Activated CD4-positive, alpha-beta memory T cell treated with anti-CD3 and anti-CD28 coated beads, Interleukin-2, amount 10 ng/mL, durations not matched to agents 7 days and 5 days (primary cell): ENCODE measurements at regions not wholly inside any gene's neighbourhood (a gene's known extent, or its start where the extent isn't known, plus 50 kb on each side); places are given as distances from the start of the nearest gene placed in this dataset.

Source experiments
- CTCF ChIA-PET: fragments of 350-600 bp; sonication (Branson Sonifier 250); formaldehyde crosslinking; loops from one replicate; lab custom pipeline; 2021; ENCODE audit warnings: antibody characterized with exemption, inconsistent platforms; lab: Charles Lee
- POLR2A ChIA-PET: fragments of 350-600 bp; sonication (Branson Sonifier 250); formaldehyde crosslinking; loops from one replicate; lab custom pipeline; 2021; ENCODE audit warnings: antibody characterized with exemption; lab: Charles Lee
- DNase-seq: peaks from one replicate; pipeline ENCODE4 v3.0.0-alpha.2; 2020
- H3K27ac Mint-ChIP-seq: one replicate; pipeline ENCODE4 v1.8.0; 2021; ENCODE audit warnings: mild to moderate bottlenecking, mixed read lengths
- H3K27me3 Mint-ChIP-seq: one replicate; pipeline ENCODE4 v1.8.0; 2021; ENCODE audit warnings: mixed read lengths
- H3K36me3 Mint-ChIP-seq: one replicate; pipeline ENCODE4 v1.8.0; 2021; ENCODE audit warnings: low read depth, mixed read lengths
- H3K4me1 Mint-ChIP-seq: one replicate; pipeline ENCODE4 v1.8.0; 2021; ENCODE audit warnings: mixed read lengths
- H3K4me3 Mint-ChIP-seq: one replicate; pipeline ENCODE4 v1.8.0; 2021; ENCODE audit warnings: mild to moderate bottlenecking, mixed read lengths
- H3K9me3 Mint-ChIP-seq: one replicate; pipeline ENCODE4 v1.8.0; 2021; ENCODE audit warnings: mixed read lengths

DNA sequence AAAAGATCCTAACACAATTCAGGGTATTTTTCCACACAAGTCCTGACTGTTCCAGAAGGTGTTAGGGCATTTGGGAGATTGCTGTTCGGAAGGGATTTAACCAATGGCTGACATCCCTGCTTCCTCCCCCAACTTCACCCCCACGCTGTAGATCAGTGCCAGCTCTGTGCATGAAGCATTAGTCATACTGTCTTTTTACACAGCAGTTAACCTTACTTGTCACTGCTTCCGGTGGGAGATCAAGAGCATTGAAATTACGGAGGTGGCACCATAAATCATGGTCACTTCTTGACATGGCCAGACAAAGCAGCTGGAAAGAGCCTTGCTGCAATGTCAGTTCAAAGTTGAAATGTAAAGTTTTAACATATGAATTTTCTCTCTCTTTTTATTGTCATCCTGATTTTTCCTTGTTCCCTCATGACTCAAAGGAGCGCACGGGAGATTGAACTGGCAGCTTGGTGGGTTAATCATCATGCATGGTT lies 70.2 kb downstream of the HRH4 start:
- Mint-ChIP-seq H3K9me3 (no peaks in the 10 kb centered on the region), H3K36me3 (no peaks in the 10 kb centered on the region), H3K27me3 (peaks cover 23% of the 10 kb centered on the region), H3K27ac (no peak overlapping the region), H3K4me3 (no peak overlapping the region), H3K4me1 (no peaks in the 10 kb centered on the region)
- POLR2A ChIA-PET: no interaction called here
- no peak for DNase-seq
- CTCF ChIA-PET: no interaction called here

DNA sequence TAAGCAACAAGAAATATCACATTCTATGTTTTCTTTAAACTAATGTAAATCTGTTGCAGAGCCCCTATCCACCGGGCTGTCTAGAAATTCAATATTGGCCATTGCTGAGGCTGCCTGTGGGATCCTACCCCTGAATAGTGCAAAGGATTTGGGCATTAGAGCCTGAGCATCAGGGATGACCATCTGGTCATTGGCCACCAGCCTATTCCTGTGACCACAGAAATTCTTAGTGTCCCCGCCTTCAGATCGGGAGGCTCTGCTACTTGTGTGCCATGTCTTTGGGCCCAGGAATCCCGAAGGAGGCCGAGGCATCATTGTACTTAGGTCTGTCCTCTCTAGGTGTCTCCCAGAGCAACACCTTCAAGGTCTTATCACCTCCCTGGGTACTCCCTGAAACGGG lies 73.8 kb downstream of the HRH4 start:
- Mint-ChIP-seq H3K36me3 (no peaks in the 10 kb centered on the region), H3K27ac (no peak overlapping the region), H3K9me3 (no peaks in the 10 kb centered on the region), H3K27me3 (peaks cover 40% of the 10 kb centered on the region), H3K4me1 (no peaks in the 10 kb centered on the region), H3K4me3 (no peak overlapping the region)
- ChIA-PET POLR2A (no interaction called here), CTCF (no interaction called here)
- no peak for DNase-seq

DNA sequence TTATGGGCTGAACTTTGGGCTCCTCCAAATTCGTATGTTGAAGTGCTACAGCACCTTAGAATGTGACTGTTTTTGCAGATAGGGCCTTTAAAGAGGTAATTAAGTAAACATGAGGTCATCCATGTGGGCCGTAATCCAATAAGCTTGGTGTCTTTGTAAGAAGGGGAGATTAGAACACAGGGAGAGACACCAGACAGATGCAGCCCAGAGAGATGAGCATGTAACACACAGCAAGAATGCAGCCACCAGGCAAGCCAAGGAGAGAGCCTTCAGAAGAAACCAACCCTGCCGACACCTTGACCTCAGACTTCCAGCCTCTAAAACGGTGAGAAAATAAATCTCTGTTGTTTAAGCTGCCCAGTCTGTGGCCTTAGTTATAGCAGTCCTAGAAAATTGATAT lies 74.3 kb downstream of the HRH4 start:
- POLR2A ChIA-PET: no interaction called here
- CTCF ChIA-PET: no interaction called here
- no peaks in the 10 kb centered on the region for H3K36me3 Mint-ChIP-seq
- H3K27ac Mint-ChIP-seq: no peak overlapping the region
- no peaks in the 10 kb centered on the region for H3K4me1 Mint-ChIP-seq
- no peaks in the 10 kb centered on the region for H3K9me3 Mint-ChIP-seq
- DNase-seq: no peak
- peaks cover 39% of the 10 kb centered on the region for H3K27me3 Mint-ChIP-seq
- no peak overlapping the region for H3K4me3 Mint-ChIP-seq

DNA sequence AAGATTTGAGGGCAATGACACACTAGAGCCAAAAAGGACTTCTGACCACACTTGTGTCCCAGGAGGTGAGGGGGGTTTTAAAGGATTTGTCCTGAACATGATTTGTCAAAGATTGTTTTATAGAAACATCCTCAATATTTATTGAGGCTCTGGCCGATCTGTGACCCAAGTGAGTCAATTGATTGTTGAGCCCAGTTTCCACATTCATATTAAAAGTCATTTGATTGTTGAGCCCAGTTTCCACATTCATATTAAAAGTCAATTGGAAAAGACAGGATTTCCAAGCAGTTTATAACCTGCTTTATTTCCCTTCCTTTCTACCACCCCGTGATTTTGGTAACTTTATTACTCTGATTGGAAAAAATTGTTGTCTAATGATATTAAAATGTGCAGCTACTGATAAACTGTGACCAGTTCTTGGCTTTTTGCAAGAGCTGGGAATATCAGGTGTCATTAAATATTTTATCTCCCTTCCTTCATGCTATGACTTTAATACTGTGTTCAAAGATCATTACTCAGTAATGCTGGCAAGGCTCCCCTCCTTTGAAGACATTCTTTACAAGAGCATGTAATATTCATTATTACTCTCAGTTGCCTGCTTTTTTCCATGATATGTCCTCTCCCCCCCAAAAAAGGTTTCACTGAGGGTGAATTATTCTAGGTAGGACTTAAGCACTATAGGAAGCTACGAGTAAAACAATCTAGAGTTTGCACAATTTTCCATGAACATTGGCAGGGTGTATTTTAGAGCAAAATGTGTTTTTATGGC lies 75.3 kb downstream of the HRH4 start:
- H3K4me3 Mint-ChIP-seq: no peak overlapping the region
- no peaks in the 10 kb centered on the region for H3K4me1 Mint-ChIP-seq
- H3K27ac Mint-ChIP-seq: no peak overlapping the region
- ChIA-PET POLR2A (no interaction called here), CTCF (interaction anchor here (1.2 kb wide), 1 partner anchor 21 kb away, joined by 3 read pairs; no protein-coding TSS in a partner anchor)
- H3K9me3 Mint-ChIP-seq: no peaks in the 10 kb centered on the region
- H3K27me3 Mint-ChIP-seq: peaks cover 34% of the 10 kb centered on the region
- no peak for DNase-seq
- H3K36me3 Mint-ChIP-seq: no peaks in the 10 kb centered on the region

DNA sequence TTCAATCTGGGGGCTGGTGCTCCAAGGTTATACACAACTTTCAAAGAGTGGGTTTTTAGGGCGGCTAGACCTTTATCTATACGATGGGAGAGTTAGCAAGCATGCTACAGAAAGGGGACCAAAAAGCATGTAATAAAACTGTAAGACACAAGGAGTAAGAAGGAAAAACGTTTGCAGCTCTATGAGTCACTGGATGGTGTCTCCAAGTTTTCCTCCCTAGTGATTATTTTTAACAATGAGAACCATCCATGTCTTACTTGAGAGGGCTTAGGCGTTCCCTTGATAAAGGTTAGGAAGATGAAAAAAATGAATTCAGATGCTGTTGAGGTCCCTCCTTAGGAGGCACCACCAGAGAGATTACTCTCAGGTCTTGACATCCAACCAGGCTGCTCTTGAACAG lies 75.9 kb downstream of the HRH4 start:
- no peak overlapping the region for H3K4me3 Mint-ChIP-seq
- POLR2A ChIA-PET: no interaction called here
- H3K36me3 Mint-ChIP-seq: no peaks in the 10 kb centered on the region
- H3K27ac Mint-ChIP-seq: no peak overlapping the region
- H3K9me3 Mint-ChIP-seq: no peaks in the 10 kb centered on the region
- CTCF ChIA-PET: interaction anchor here (1.2 kb wide), 1 partner anchor 22 kb away, joined by 3 read pairs; no protein-coding TSS in a partner anchor
- H3K4me1 Mint-ChIP-seq: no peaks in the 10 kb centered on the region
- DNase-seq: no peak
- H3K27me3 Mint-ChIP-seq: peaks cover 34% of the 10 kb centered on the region

DNA sequence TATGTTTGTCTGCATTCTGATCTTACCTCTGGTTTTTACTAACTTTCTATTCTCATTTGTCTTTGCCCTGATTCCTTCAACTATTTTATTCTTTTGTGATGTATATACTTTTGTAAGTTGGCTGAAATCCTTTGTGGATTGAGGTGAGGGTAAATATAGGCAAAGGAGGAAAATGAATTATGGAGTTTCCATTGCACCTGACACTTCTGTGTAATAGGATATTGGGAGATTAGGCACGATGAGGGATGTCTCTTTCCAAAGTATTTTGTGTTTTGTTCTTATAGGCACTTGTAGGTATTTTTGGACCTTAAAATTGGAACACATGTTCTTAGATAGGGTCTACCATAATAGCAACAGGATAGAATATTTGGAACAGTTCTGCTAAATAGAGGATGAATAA lies 76.4 kb downstream of the HRH4 start:
- H3K4me3 Mint-ChIP-seq: no peak overlapping the region
- no peaks in the 10 kb centered on the region for H3K36me3 Mint-ChIP-seq
- peaks cover 36% of the 10 kb centered on the region for H3K27me3 Mint-ChIP-seq
- ChIA-PET CTCF (interaction anchor here (1.2 kb wide), 1 partner anchor 22 kb away, joined by 3 read pairs; no protein-coding TSS in a partner anchor), POLR2A (no interaction called here)
- DNase-seq: no peak
- H3K9me3 Mint-ChIP-seq: no peaks in the 10 kb centered on the region
- H3K27ac Mint-ChIP-seq: no peak overlapping the region
- no peaks in the 10 kb centered on the region for H3K4me1 Mint-ChIP-seq

DNA sequence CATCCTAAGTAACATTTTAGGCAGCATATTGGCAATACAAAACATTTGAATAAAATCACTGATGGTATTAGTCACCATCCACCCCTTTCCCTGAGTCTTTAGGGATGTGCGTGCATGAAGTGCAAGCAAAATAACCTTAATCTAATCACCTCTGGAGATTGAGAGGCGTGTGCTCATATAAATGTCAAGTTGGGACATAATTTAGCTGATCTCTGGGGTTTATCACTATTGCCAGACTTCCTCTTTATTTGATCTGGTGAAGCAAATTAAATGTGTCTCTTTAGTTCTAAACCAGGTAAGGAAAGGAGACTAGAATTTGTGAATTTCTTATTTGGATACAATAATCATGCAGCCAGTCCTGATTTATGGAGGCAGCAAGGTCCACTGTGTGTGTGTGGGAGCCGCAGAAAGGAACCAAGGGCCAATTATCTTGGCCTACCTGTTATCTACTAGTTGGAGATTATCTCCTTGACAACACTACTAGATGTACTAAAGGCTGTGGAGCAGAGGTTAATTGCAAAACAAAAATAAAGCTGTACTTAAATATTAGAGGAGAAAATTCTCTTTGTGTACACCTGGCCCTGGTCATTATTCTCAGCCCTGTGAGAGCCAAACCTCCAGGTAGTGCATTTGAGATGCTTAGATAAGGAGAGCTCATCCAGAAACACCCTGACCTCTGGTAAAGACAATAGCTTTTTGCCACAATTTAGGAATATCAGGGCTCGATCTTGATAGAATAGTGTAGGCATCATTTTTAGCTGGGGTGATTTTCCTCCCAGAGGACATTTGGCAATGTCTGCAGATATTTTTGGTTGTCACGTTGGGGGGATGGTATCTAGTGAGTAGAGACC lies 78.2 kb downstream of the HRH4 start:
- Mint-ChIP-seq H3K27ac (no peak overlapping the region), H3K4me3 (no peak overlapping the region), H3K36me3 (no peaks in the 10 kb centered on the region), H3K27me3 (peaks cover 32% of the 10 kb centered on the region), H3K4me1 (no peaks in the 10 kb centered on the region), H3K9me3 (no peaks in the 10 kb centered on the region)
- no peak for DNase-seq
- POLR2A ChIA-PET: no interaction called here
- CTCF ChIA-PET: no interaction called here

DNA sequence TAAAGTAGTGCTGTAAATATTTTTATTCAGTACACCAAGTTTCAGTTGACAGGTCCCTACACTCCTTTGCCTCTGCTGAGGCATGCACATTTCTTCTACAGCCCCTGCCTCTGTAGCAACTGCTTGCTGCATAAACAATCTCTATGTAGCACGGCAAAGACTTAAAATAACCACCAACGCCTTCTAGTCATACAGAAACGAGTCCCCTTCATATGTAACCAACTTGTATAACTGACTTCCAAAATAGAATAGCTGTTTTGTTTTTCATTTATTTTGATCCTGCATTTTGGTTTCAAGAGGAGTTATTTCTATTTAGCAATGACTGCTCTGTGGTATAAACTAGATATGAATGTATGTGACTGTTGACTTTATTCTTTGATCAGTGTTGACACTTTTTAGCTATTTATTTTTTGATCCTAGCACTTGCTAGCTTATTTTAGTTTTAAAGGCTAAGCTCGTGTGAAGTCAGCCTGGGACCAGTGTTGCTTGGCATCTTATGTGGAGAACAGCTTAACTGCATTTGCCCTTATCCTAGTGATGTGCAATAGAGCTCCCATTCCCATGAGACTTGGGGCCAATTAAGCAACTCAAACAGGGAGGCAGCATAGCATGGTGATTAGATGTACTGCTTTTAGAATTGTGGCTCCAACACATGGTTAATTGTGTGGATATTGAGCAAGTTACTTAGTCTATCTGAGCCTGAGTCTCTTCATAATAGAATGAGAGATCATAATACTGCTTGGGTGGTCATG lies 79.6 kb downstream of the HRH4 start:
- Mint-ChIP-seq H3K9me3 (no peaks in the 10 kb centered on the region), H3K4me1 (no peaks in the 10 kb centered on the region), H3K27ac (no peak overlapping the region), H3K27me3 (peaks cover 30% of the 10 kb centered on the region), H3K36me3 (no peaks in the 10 kb centered on the region), H3K4me3 (no peak overlapping the region)
- DNase-seq: no peak
- POLR2A ChIA-PET: no interaction called here
- CTCF ChIA-PET: no interaction called here

DNA sequence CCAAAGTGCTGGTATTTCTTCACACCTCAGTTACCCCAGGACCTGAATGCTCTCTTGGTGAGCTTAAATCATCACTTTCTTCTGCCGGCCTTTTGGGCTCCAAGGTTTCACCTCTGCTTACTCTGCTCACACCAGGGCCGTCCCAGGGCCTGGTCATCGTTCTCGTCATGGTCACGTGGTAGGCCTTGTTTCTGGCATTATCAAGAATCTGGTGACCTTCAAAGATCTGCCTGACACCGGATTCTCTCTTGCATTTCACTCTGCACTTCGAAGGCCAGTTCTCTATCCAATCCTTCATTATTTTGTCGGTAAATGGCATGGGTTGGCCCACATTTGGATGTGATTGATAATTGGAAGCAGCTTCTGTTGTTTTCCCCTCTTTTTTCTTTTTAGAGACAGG lies 80.5 kb downstream of the HRH4 start:
- Mint-ChIP-seq H3K36me3 (no peaks in the 10 kb centered on the region), H3K4me1 (no peaks in the 10 kb centered on the region), H3K9me3 (no peaks in the 10 kb centered on the region), H3K4me3 (no peak overlapping the region), H3K27me3 (peaks cover 24% of the 10 kb centered on the region), H3K27ac (no peak overlapping the region)
- CTCF ChIA-PET: no interaction called here
- POLR2A ChIA-PET: no interaction called here
- DNase-seq: no peak

DNA sequence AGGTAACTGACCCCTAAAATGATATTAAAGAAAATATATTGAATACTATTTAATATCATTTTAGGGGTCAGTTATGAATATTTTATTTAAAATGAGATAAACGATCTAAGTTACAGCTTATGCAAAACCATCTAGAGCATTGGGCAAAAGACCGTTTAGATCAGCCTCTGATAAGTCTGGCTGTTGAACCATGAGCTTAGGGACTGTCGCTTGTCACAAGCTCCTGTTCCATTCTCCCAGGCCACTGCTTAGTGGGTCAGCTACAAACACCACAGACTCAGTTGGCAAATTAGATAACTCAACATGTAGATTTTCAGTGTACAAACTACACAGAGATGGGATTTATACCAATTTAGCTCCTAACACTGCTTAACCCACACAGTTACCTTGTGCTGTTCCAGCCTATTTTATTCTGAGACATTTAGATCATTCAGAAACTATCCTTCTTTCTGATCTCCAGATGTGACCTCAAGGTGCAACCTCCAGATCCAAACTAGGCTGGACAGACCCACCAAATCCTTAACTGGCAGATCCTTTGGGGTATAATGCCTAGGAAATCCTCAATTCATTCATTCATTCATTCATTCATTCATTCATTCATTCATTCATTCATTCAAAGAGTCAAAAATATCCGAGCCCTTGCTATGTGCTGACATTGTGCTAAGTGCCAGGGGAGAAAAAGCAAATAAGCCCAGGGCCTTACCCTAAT lies 82.8 kb downstream of the HRH4 start:
- no peak for DNase-seq
- POLR2A ChIA-PET: no interaction called here
- Mint-ChIP-seq H3K27ac (no peak overlapping the region), H3K36me3 (no peaks in the 10 kb centered on the region), H3K9me3 (no peaks in the 10 kb centered on the region), H3K4me1 (no peaks in the 10 kb centered on the region), H3K4me3 (no peak overlapping the region), H3K27me3 (peaks cover 9% of the 10 kb centered on the region)
- CTCF ChIA-PET: interaction anchor here (0.8 to 1.3 kb wide), 3 partner anchors 29 to 189 kb away, joined by 3 to 4 read pairs (median 4); no protein-coding TSS in a partner anchor

DNA sequence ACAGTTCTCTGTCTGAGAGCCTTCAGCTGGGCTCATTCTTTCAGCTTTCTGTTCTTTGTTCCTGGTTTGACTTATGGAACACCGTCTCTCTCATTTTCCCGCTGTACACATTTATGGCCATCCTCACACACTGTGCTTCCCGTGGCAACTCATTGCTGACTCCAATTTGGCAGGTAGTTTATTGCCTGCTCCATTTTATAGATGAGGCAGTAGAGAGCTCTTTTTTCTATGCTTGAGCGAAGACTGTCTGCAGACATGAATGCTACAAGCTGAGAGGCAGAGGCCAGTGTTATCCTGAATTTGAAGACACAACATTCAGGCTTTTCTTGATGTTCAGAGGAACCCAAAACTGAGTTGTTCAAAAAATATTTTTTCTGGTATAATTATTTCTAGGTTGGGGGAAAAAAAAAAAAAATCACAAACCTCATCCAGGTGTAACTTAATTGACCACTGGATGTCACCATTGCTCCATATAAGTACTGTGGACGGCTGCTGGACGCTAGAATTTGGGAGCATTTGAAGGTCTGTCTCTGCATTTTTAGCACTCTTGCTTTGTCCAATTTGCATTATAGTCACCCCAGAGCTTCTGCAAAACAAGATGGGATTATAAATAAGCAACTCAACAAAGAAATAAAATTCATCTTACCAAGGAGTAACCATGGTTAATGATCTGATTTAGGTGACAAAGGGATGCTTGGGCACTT lies 83.5 kb downstream of the HRH4 start:
- Mint-ChIP-seq H3K27me3 (peaks cover 4% of the 10 kb centered on the region), H3K9me3 (no peaks in the 10 kb centered on the region), H3K36me3 (no peaks in the 10 kb centered on the region), H3K4me3 (no peak overlapping the region), H3K4me1 (no peaks in the 10 kb centered on the region), H3K27ac (no peak overlapping the region)
- ChIA-PET POLR2A (no interaction called here), CTCF (interaction anchor here (0.8 to 1.3 kb wide), 3 partner anchors 30 to 189 kb away, joined by 3 to 4 read pairs (median 4); no protein-coding TSS in a partner anchor)
- no peak for DNase-seq

DNA sequence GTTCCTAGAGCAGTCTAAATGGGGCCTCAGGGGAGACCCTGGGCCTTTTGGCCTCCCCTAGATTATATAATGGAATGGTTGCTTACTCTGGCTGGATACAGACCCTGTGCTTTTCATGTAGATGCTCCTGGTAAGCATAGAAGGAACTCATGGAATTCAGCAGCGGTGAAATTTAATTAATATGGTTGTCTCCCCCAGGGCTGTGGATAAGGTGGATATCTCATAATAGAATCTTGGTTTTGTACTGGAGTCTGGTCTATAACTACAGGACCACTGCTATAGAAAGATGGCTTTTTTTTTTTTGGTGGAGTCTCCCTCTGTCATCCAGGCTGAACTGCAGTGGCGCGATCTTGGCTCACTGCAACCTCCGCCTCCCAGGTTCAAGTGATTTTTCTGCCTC lies 84.5 kb downstream of the HRH4 start:
- Mint-ChIP-seq H3K27me3 (peaks cover 3% of the 10 kb centered on the region), H3K4me3 (no peak overlapping the region), H3K36me3 (no peaks in the 10 kb centered on the region), H3K9me3 (no peaks in the 10 kb centered on the region), H3K4me1 (no peaks in the 10 kb centered on the region), H3K27ac (no peak overlapping the region)
- ChIA-PET CTCF (interaction anchor here (1.4 kb wide), 1 partner anchor 30 kb away, joined by 3 read pairs; no protein-coding TSS in a partner anchor), POLR2A (no interaction called here)
- no peak for DNase-seq
